ENCODE measurements at regions not wholly inside any gene's neighbourhood (a gene's known extent, or its start where the extent isn't known, plus 50 kb on each side); places are given as distances from the start of the nearest gene placed in this dataset.

- TF ChIP-seq POLR2A (IDR thresholded peaks at IDR 0.05; ENCODE audit: low read length) = no peak
- TF ChIP-seq GATA1 (IDR thresholded peaks at IDR 0.05; ENCODE audit: low read depth, low read length) = no peak
Measured at GRCh38 chr12:58359084-58359483, 417.7 kb downstream of the ATP23 start.

Measured in erythroblast (primary cell).